GM18511 (cell line): ENCODE measurements at regions not wholly inside any gene's neighbourhood (a gene's known extent, or its start where the extent isn't known, plus 50 kb on each side); places are given as distances from the start of the nearest gene placed in this dataset.
"Not testable (repeated sequence)": the region's sequence is repeated elsewhere in the genome, so short reads cannot be mapped to it uniquely, and the experiment has no call there.

ENCODE experiments used
- ATAC-seq: cut with Tn5 transposase; IDR thresholded peaks from one replicate; pipeline ENCODE4 v1.9.1; 2021; ENCODE audit warnings: mild to moderate bottlenecking, moderate library complexity; ENCODE audit not compliant: unreplicated experiment

DNA sequence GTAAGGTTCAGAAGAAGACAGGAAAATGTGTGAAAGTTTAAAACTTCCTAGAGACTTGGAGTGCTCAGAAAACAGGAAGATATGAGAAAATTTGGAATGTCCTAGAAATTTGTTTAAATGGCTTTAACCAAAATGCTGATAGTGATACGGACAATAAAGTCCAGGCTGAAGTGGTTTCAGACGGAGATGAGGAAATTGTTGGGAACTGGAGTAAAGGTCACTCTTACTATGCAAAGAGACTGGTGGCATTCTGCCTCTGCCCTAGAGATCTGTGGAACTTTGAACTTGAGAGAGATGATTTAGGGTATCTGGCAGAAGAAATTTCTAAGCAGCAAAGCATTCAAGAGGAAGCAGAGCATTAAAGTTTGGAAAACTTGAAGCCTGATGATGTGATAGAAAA lies 126.7 kb upstream of the TGFBR2 start:
- not testable (repeated sequence) for ATAC-seq

DNA sequence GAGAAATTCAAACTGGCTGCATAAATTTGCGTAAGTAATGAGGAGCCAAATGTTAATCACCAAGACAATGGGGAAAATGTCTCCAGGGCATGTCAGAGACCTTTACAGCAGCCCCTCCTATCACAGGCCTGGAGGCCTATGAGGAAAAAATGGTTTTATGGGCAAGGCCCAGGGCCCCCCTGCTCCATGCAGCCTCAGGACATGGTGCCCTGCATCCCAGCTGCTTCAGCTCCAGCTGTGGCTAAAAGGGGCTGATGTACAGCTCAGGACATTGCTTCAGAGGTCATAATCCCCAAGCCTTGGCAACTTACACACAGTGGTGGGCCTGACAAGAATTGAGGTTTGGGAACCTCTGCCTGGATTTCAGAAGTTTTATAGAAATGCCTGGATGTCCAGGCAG lies 126.2 kb upstream of the TGFBR2 start:
- not testable (repeated sequence) for ATAC-seq

DNA sequence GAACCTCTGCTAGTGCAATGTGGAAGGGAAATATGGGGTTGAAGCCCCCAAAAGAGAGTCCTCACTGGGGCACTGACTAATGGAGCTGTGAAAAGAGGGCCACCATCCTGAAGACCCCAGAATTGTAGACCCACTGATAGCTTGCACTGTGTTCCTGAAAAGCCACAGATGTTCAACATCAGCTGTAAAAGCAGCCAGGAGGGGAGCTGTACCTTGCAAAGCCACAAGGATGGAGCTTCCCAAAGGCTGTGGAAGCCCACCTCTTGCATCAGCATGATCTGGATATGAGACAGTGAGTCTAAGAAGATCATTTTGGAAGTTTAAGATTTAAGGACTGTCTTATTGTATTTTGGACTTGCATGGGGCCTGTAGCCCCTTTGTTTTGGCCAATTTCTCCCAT lies 125.8 kb upstream of the TGFBR2 start:
- no peak for ATAC-seq

DNA sequence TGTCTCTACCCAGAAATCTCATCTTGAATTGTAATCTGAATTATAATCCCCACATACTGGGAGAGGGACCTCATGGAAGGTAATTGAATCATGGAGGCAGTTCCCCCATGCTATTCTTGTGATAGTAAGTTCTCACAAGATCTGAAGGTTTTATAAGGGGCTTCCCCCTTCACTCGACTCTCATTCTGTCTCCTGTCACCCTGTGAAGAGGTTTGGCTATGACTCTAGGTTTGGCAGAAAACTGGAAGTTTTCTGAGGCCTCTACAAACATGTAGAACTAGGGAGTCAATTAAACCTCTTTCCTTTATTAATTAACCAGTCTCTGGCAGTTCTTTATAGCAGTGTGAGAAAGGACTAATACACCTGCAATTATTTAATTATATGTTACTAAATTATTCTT lies 125.2 kb upstream of the TGFBR2 start:
- ATAC-seq = no peak

DNA sequence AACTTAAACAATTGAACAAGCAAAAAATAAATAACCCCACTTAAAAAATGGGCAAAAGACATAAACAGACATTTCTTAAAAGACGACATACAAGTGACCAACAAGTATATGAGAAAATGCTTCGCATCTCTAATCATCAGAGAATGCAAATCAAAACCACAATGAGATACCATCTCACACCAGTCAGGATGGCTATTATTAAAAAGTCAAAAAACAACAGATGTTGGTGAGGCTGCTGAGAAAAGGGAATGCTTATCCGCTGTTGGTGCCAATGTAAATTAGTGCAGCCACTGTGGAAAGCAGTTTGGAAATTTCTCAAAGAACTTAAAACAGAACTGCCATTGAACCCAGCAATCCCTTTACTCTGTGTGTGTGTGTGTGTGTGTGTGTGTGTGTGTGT lies 122.2 kb upstream of the TGFBR2 start:
- not testable (repeated sequence) for ATAC-seq

DNA sequence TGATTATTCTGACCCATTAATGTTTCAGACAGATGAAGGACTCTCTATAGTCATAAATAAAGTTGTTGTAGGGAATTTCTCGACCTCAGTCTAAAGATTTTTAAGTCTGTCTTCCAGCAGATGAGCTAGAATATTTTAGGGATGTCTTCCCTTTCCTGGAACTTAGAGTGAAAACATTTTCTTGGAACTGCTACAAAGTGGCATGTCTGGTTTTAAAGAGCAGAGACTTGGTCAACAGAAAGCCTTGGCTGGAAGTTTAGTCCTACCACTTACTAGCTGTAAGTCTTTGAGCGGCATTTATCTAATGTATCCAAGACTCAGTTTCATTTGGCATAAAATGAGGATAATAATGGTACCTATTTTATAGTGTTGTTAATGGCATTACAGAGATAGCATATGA lies 120.0 kb upstream of the TGFBR2 start:
- no peak for ATAC-seq

DNA sequence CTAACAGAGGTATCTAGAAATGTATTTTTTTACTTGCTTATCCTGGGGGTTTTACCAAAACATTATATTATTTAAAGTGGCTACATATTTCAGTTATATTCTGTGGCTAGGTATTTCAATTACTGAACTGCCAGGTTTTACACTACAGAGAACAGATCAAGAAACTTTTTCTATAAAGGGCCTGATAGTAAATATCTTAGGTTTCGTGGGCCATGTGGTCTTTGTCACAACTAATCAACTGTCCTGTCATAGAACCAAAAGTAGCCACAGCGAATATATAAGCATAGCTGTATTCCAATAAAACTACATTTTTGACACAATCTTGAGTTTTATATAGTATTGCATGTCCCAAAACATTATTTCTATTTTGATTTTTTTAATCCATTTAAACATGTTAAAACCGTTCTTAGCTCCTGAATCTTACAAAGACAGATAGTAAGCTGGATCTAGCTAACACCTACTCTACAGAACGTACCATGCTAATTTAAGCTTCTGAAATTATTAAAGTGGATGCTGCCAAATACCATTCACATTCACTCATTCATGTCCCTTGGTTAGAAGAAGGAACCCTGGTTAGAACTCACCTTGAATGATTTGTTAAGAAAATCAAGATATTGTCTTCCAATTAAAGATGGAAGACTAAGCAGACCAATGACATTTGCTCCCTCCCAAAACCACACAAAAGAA lies 118.2 kb upstream of the TGFBR2 start:
- ATAC-seq = no peak

DNA sequence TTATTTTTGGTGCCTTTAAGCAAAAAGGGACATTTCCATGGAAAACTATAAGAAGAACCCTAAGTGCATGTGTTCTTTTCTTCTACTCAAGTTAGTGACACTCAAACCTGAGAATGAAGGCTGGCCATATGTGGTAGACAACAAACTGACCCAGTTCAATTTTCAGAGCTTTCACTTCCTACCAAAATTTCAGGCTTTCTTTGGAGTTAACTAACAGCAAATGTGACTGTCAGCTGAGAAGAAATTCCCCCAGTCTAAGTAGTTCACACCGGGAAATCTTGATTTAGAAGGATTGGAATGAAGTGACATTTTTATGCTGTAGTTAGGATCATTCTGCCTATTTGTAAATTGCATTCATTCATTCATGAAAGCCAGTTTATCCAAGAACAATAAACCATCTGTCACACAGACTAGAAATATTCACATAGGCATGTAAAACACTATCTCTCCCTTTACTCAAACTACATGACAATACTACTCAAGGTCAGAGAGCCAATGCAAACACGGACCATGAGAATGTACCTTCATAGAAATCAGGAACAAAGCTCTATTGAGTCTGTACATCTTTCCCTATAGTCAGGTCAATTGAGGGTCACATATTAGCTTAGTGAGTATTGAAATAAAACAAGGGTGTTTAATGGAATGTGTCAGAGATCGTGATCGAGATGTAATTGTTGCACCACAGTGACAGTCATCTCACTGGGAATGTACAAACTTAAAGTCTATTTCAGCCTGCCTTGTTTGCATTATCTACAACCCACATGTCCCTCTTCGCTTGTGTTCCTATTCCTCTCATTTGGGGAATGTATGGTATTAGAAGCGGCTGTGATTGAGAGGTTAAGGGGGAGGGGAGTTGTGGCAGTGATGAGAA lies 113.8 kb upstream of the TGFBR2 start:
- ATAC-seq = no peak

DNA sequence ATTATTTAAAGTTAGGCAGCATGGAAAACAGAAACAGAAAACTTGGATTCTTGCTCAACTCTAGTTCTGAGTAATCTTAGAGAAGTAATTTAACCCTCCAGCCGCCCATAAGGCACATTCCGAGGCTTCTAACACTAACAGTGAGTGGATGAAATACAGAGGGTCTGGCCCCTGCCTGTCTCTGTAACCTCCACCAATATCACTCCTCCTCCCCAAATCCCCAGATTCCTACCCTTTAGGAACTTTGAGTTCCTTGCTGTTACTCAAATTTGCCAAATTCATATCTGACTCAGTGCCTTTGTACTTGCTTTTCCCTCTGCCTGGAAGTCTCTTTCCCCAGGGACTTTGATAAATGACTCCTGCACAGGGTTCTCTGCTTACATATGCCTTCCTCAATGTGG lies 112.5 kb upstream of the TGFBR2 start:
- no peak for ATAC-seq

DNA sequence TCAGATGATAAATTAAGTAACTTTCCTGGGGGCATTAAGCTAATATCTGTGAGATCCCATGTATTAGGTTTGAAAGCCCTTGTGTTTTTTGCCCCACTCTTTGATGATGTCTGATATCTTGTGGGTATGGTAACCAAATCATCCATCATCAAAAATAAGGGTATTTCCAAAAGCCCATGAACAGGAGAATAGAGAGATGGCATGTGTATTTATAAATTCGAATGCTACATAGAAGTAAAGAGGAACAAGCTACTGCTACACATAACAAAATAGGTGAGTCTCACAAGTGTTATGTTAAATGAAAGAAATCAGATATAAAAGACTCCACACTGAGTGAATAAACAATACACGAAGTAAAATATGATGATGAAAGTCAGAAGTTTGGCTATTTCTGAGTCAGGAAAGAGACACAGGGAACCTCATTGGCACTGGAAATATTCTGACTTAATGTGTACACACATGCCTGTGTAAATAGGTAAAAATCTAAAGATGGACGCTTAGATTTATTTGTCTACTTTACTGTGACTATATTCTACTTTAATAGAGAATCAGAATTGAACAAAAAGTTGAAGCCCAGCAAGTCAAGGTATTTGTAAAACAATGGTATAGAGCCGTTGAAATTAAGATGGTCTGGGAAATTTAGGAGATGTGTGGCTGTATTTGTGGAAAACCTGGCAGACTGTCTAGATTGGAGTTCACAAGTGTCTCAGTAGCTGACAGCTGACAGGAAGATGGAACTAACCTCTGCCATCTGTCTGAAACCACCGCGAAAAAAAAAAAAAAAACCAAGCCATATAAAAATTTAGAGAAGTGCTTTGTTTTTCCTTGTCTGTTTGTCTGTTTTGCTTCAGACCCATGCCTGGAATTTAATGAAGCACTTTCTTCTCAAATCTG lies 111.0 kb upstream of the TGFBR2 start:
- no peak for ATAC-seq

DNA sequence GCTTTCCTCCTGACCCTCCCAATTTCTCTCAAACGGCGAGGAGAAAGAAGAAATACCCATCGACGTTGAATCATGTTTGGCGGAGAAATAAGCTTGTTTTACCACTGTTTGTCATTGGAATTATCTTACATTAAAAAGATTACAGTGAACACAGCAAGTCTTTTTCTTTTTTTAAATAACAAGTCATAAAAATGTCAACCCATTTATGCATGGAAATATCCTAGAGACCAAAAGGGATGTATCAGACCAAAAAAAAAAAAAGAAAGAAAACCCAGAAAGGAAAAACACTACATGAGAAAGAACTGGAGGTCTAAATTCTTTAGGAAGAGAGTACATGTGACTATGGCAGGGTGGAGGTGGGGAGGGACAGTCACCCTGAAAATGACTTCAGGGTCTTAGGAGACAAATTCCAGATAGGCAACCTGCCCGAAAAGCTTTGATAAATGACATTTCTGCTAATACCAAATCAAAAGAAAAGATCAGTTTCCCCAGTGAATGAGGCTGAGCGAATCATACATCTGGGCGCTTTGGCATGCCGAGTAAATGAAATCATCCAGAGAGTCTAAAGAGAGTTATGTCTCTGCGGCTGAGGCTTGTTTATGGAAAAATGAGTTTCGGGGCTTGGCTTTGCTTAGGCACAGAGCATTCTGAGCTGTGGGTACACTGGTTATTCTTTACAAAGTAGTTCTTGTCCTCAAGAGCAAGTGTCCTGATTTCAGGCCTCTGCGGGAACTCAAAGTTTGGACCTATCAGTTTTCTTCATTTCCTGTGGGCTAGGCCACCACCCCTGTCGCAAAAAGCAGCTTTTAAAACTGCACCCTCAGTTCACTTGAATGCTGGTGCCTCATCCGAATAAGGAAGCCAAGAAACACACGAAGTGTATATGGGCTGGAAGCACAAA lies 110.1 kb upstream of the TGFBR2 start:
- no peak for ATAC-seq

DNA sequence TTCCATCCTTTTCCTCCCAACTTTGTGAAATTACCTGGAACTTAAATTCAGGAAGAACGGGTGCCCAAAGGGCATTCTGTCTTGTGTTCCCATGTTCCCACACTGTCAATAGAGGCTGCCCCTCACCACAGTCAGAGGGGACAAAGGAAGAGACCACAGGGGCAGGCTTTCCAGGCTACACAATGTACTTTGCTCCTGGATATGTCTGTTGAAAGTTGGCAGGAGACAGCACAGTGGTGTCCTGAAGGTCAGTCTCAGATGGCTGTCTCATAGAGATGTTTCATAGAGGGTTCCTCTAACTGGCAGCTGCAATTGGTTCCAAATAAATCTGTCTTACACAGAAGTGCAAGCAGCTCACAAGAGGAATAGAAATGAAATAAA lies 107.8 kb upstream of the TGFBR2 start:
- ATAC-seq = no peak

DNA sequence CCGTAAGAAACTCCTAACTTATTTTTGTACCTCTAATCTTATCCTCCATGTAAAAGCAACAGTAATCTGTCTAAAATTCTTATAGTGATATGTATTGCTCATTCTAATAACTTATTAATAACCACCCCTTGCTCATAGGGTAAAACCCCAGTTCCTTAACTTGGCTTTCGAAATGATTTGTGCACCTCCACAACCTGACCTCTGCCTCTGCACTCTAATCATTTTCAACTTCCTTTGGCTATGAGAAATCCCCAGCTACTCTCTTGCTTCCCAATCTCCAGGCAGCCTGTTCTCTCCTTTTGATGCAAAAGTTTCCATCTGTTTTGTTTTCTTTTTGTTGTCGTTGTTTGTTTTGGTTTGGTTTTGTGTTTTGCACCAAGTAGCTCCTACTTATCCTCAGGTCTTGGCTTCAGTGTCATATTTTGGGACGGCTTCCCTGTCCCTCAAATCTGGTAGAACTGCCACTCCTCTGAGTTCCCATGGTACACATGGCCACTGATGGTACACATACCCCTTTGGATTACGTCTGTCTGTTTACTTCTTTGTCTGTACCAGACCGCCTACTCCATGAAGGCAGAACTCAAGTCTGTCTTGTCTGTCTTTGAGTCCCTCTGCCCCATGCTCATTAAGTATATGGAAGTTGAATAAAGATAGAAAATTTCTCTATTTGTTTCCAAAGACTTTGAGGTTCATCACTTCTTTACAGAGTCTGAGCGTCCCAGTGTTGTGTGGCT lies 105.6 kb upstream of the TGFBR2 start:
- ATAC-seq = peak; percentile 95

DNA sequence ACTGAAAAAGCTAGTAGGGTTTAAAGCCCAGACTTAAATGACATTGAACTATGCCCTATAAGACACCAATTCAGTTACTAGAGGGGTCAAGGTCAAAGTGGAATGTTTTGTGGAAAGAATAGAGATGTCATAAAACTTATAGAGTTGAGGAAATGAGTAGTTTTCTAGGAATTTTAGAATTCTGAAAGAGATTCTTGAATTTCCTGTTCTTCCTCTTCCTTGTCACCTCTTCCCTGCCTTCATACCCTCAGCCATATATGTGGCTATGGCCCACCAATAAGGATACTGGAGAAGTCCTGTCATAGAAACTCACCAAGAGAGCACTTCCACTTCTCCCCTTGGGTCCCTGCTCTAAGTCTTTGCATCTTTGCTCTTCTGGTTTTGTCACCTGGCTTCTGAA lies 104.9 kb upstream of the TGFBR2 start:
- no peak for ATAC-seq

DNA sequence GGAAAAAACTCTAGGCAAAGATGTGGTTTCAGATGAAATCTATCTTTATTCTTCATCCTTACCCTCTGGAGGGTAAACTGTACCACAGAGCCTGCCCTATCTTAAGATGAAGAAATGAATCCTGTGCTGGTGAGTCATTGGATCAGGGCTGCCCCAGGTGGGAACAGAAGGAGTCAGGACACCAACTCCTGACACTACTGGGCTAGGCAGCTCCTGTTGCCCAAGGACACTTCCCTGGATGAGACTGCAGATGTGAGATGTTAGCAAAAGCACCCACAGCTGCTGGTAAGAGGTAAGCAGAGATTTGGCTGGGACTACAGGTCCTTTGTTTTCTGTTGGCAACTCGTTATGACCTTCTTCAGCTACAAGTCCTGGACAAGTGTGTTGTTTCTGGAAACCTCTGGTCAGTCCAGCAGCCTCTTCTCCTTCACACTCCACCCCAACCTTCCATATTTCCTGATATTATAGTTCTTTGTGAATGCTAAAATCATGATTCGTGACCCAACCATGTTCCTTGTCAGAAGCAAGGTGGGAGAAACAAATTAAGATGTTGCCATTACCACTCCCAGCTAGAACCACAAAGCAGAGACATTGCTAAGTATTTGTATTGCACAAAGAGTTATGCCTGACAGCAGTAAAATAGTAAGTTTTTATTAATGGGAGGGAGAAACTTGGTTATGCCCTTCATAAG lies 104.2 kb upstream of the TGFBR2 start:
- peak; percentile 1 for ATAC-seq

DNA sequence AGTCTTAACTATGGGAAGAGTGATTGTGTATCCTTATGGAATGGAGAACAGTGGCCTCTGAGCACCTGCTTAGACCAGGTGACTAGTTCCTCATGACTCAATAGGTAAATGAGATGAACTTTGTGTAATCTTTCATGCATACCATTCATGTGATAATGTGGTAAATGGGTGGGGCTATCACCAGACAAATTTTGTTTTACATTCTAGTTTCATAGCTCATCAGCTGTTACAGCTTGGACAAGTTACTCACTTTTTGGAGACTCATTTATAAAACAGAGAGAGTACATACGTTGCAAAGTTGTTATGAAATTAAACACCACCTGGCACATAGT lies 103.7 kb upstream of the TGFBR2 start:
- ATAC-seq = peak; percentile 51

DNA sequence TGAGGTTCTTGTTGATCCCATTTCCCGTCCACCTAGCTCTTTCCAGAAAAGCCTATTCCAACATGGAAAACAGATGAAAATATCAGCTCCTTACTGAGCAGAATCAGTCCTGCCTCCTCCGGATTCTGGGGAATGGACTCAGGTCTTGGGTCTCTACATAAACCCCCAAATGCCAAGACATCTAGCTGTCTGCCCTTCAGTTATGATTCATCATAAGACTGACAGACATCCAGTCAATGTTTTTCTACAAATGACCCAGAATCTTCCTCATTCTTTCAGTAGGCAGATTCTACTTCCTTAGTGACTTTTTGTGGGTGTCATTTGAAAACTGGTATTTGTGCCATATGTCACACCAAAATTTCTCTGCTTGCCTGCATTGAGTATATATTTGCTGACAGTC lies 103.0 kb upstream of the TGFBR2 start:
- ATAC-seq = no peak

DNA sequence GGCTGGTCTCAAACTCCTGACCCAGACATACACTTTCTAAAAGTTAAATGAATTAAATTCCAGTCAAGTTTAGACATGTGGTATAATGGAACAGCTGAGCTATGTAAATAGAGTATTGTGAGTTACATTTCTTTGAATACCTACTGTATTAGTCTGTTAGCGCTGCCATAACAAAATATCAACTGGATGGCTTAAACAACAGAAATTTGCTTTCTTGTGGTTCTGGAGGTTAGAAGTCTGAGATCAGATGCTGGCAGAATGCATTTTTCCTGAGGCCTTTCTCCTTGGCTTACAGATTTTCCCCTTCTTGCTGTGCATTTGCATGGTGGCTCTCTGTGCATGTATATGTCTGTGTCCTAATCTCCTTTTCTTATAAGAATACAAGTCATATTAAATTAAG lies 101.5 kb upstream of the TGFBR2 start:
- ATAC-seq = no peak

DNA sequence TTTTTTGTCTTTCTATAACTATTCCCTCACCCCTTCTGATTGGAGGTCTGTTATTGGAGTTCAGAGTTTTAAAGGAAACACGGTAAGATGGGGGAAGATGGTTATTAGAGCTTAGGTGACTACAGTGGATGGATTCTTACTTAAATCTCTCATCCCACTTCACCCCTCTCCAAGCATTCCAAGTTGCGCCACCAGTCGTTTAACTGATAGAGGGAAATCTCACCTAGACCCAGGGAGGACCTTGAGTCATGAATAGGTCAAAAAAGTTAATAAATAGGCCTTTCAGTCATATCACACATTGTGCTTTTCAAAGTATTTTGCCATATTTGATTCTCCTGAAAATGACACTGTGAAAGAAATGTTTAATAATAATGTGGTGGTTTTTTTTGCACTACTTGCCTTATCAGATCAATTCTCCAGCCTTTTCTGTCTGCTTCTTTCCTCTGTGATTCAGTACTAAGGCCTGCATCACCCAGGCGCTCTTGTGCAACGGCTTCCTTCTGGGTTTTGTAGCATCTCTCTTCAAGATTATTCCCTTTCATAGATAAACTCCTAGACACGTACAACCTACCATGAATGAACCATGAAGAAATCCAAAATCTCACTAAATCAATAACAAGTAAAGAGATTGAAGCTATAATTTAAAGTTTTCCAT lies 100.4 kb upstream of the TGFBR2 start:
- ATAC-seq = no peak
